HepG2 (cell line): ENCODE measurements at regions not wholly inside any gene's neighbourhood (a gene's known extent, or its start where the extent isn't known, plus 50 kb on each side); places are given as distances from the start of the nearest gene placed in this dataset.
A peak's percentile ranks its signal among the peaks of the same experiment; 100 is the strongest.

ENCODE experiments used
- ATAC-seq: fragments of 200-7000 bp; cut with Tn5 transposase; 3 replicates; pipeline ENCODE4 v1.9.1; 2020; ENCODE audit warnings: mild to moderate bottlenecking, moderate library complexity
- BruUV-seq: library from RNA; stranded (reverse); fragments of 400-500 nt; replicated peaks from 2 replicates; lab custom pipeline; 2021; lab: Mats Ljungman, UMichigan
- CTCF ChIA-PET: fragments of 300-600 bp; formaldehyde crosslinking; extraction: SDS; loops from one replicate; lab custom pipeline; 2021; ENCODE audit warnings: low total read pairs, inconsistent platforms, low intra/inter-chr PET ratio; lab: Yijun Ruan, JAX
- POLR2A ChIA-PET: fragments of 350-600 bp; sonication (Branson Sonifier 250); formaldehyde crosslinking; loops from one replicate; lab custom pipeline; 2020; ENCODE audit warnings: antibody characterized with exemption, inconsistent platforms; lab: Yijun Ruan, JAX
- DNase-seq: peaks from one replicate; pipeline ENCODE4 v3.0.0-alpha.2; 2015; ENCODE audit warnings: low spot score
- FAIRE-seq: peaks from 3 replicates; lab custom pipeline; 2011; peaks lifted over from hg19 to GRCh38; lab: Jason Lieb, UNC
- H2AFZ ChIP-seq: one replicate; pipeline ENCODE4 v1.6.1; 2011; ENCODE audit warnings: low read length, inconsistent platforms
- H3K27ac ChIP-seq: fragments of 300-600 bp; 3 replicates; pipeline ENCODE4 v1.8.0; 2011; ENCODE audit warnings: mixed run types, mild to moderate bottlenecking, mixed read lengths, low read length, inconsistent platforms; ENCODE audit not compliant: insufficient read depth; ENCODE audit errors: extremely low read length
- H3K27me3 ChIP-seq, 2 experiments: fragments of 200-600 bp in 1 of 2; 2 replicates in 1 of 2; 3 replicates in 1 of 2; pipeline versions ENCODE4 v1.6.0 to v1.8.0; 2011; ENCODE audit warnings: low read length in 2 of 2, mild to moderate bottlenecking in 2 of 2, moderate library complexity in 2 of 2, inconsistent platforms in 1 of 2; ENCODE audit not compliant: insufficient read depth in 2 of 2, control insufficient read depth in 1 of 2
- H3K36me3 ChIP-seq, 2 experiments: fragments of 200-600 bp in 1 of 2; replicated peaks in 1 of 2; 2 replicates in 1 of 2; 3 replicates in 1 of 2; pipeline versions ENCODE4 v1.5.1 to v1.8.0; 2011; ENCODE audit warnings: low read length in 2 of 2, inconsistent platforms in 1 of 2; ENCODE audit not compliant: insufficient read depth in 2 of 2, control insufficient read depth in 1 of 2
- H3K4me1 ChIP-seq: 2 replicates; pipeline ENCODE4 v1.5.1; 2012; ENCODE audit warnings: low read length, inconsistent platforms; ENCODE audit not compliant: insufficient read depth
- H3K4me2 ChIP-seq: 2 replicates; pipeline ENCODE4 v1.6.0; 2011; ENCODE audit warnings: low read depth, low read length, inconsistent platforms
- H3K4me3 ChIP-seq, 3 experiments: fragments of 200-600 bp in 1 of 3; sonication (generic), shearing (Covaris generic) in 1 of 3; replicated peaks in 1 of 3; 2 replicates each; pipeline ENCODE4 v1.5.1; 2011 to 2016; ENCODE audit warnings: low read length in 3 of 3, inconsistent platforms in 2 of 3, low read depth in 2 of 3, mild to moderate bottlenecking in 2 of 3, control low read depth in 1 of 3, mixed read lengths in 1 of 3; ENCODE audit not compliant: insufficient read depth in 1 of 3
- H3K79me2 ChIP-seq: one replicate; pipeline ENCODE4 v1.6.1; 2011; ENCODE audit warnings: low read length, inconsistent platforms; ENCODE audit not compliant: insufficient read depth
- H3K9ac ChIP-seq: 2 replicates; pipeline ENCODE4 v1.6.0; 2011; ENCODE audit warnings: mild to moderate bottlenecking, low read depth, low read length, inconsistent platforms; ENCODE audit not compliant: insufficient read depth
- H3K9me3 ChIP-seq: 2 replicates; pipeline ENCODE4 v1.5.1; 2012; ENCODE audit warnings: mild to moderate bottlenecking, low read length
- H4K20me1 ChIP-seq: 2 replicates; pipeline ENCODE4 v1.6.0; 2011; ENCODE audit warnings: inconsistent platforms, mild to moderate bottlenecking, low read length, moderate library complexity; ENCODE audit not compliant: insufficient read depth
- HNRNPL ChIP-seq: fragments of 200-400 bp; formaldehyde crosslinking; IDR thresholded peaks from 2 replicates; pipeline ENCODE4 v1.6.1; 2017; ENCODE audit warnings: mild to moderate bottlenecking, low read depth, low read length
- SP140L ChIP-seq: sonication (generic); formaldehyde crosslinking; IDR thresholded peaks from 2 replicates; pipeline ENCODE4 v1.4.0; 2020; ENCODE audit warnings: missing genetic modification reagents, borderline replicate concordance
- ZNF20 ChIP-seq: sonication (generic); formaldehyde crosslinking; IDR thresholded peaks from 2 replicates; pipeline ENCODE4 v1.4.0; 2020; ENCODE audit warnings: mild to moderate bottlenecking, moderate library complexity, missing genetic modification reagents
- ZNF34 ChIP-seq: sonication (generic); formaldehyde crosslinking; IDR thresholded peaks from 2 replicates; pipeline ENCODE4 v1.4.0; 2020; ENCODE audit warnings: mild to moderate bottlenecking, missing genetic modification reagents, borderline replicate concordance
- ZNF468 ChIP-seq: sonication (generic); formaldehyde crosslinking; IDR thresholded peaks from 2 replicates; pipeline ENCODE4 v1.8.0; 2022; ENCODE audit warnings: mild to moderate bottlenecking, moderate library complexity, missing genetic modification reagents
- WGBS: methylation state at CpG from one replicate; pipeline ENCODE4 v1.1.6; 2017; ENCODE audit warnings: low lambda C conversion rate; 5-methylcytosine and 5-hydroxymethylcytosine counted together
- in situ Hi-C: cut with HindIII; loops from 2 replicates; pipeline ENCODE4 v1.10.0; 2017; ENCODE audit warnings: low pct_unique_long_range_greater_than_20kb; ENCODE audit not compliant: extremely low pct_ligation_motif_present
- intact Hi-C: fragments of 100-400 bp; cut with micrococcal nuclease; formaldehyde crosslinking; loops from one replicate; pipeline ENCODE4 v1.10.0; 2022; ENCODE audit not compliant: unreplicated experiment
- TF ChIP-seq, protein P1 (sequence below): sonication (generic); formaldehyde crosslinking; IDR thresholded peaks from 2 replicates; pipeline ENCODE4 v1.4.0; 2020; ENCODE audit warnings: low read depth, missing genetic modification reagents
- TF ChIP-seq, protein P2 (sequence below): sonication (generic); formaldehyde crosslinking; IDR thresholded peaks from 2 replicates; pipeline ENCODE4 v1.4.0; 2020; ENCODE audit warnings: missing genetic modification reagents
- TF ChIP-seq, protein P3 (sequence below): sonication (generic); formaldehyde crosslinking; IDR thresholded peaks from 2 replicates; pipeline ENCODE4 v1.5.1; 2020; ENCODE audit warnings: mild to moderate bottlenecking, missing genetic modification reagents, moderate library complexity

DNA sequence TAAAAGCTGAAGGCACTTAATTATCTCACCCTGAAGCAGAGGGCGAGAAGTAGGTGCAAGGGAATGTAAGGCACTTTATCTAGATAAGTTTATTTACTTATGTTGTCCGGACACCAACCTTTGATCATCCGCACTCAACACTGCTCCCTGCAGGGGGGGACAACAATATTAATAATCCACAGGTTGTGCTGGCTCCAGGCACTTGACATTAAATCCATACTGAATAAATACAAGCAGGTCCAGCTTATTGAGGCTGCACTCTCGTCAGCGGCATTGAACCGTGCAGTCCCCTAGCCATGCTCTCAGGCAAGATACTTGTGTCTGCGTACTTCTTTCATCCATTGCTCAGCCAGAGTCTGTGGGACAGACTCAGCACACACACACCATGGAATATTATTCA is 374.5 kb upstream of the NBEA start:
- H3K9ac ChIP-seq, result no peak overlapping the region

More for the DNA sequence above, 374.5 kb upstream of the NBEA start:
- no TSS peak for BruUV-seq
- DNase-seq, result peak; percentile 2
- Histone ChIP-seq H2AFZ (no peak overlapping the region), H3K27ac (no peak overlapping the region), H3K79me2 (no peaks in the 10 kb centered on the region), H4K20me1 (no peaks in the 10 kb centered on the region), H3K9me3 (no peaks in the 10 kb centered on the region), H3K4me1 (peaks cover 6% of the 10 kb centered on the region; the same call in 1 of the 2 replicates), H3K27me3 (no peaks in the 10 kb centered on the region), H3K4me2 (no peak overlapping the region), H3K4me3 (no peak overlapping the region), H3K36me3 (no peaks in the 10 kb centered on the region)
- ChIA-PET POLR2A (no interaction called here), CTCF (no interaction called here)
- TF ChIP-seq HNRNPL, result no peak
- TF ChIP-seq, protein P1, sequence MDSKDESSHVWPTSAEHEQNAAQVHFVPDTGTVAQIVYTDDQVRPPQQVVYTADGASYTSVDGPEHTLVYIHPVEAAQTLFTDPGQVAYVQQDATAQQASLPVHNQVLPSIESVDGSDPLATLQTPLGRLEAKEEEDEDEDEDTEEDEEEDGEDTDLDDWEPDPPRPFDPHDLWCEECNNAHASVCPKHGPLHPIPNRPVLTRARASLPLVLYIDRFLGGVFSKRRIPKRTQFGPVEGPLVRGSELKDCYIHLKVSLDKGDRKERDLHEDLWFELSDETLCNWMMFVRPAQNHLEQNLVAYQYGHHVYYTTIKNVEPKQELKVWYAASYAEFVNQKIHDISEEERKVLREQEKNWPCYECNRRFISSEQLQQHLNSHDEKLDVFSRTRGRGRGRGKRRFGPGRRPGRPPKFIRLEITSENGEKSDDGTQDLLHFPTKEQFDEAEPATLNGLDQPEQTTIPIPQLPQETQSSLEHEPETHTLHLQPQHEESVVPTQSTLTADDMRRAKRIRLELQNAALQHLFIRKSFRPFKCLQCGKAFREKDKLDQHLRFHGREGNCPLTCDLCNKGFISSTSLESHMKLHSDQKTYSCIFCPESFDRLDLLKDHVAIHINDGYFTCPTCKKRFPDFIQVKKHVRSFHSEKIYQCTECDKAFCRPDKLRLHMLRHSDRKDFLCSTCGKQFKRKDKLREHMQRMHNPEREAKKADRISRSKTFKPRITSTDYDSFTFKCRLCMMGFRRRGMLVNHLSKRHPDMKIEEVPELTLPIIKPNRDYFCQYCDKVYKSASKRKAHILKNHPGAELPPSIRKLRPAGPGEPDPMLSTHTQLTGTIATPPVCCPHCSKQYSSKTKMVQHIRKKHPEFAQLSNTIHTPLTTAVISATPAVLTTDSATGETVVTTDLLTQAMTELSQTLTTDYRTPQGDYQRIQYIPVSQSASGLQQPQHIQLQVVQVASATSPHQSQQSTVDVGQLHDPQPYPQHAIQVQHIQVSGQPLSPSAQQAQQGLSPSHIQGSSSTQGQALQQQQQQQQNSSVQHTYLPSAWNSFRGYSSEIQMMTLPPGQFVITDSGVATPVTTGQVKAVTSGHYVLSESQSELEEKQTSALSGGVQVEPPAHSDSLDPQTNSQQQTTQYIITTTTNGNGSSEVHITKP (CRISPR knock-in tag), result no peak
- no peak for TF ChIP-seq ZNF468 (CRISPR knock-in tag)
- TF ChIP-seq, protein P2, sequence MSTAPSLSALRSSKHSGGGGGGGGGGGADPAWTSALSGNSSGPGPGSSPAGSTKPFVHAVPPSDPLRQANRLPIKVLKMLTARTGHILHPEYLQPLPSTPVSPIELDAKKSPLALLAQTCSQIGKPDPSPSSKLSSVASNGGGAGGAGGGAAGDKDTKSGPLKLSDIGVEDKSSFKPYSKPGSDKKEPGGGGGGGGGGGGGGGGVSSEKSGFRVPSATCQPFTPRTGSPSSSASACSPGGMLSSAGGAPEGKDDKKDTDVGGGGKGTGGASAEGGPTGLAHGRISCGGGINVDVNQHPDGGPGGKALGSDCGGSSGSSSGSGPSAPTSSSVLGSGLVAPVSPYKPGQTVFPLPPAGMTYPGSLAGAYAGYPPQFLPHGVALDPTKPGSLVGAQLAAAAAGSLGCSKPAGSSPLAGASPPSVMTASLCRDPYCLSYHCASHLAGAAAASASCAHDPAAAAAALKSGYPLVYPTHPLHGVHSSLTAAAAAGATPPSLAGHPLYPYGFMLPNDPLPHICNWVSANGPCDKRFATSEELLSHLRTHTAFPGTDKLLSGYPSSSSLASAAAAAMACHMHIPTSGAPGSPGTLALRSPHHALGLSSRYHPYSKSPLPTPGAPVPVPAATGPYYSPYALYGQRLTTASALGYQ (CRISPR knock-in tag), result no peak
- TF ChIP-seq, protein P3, sequence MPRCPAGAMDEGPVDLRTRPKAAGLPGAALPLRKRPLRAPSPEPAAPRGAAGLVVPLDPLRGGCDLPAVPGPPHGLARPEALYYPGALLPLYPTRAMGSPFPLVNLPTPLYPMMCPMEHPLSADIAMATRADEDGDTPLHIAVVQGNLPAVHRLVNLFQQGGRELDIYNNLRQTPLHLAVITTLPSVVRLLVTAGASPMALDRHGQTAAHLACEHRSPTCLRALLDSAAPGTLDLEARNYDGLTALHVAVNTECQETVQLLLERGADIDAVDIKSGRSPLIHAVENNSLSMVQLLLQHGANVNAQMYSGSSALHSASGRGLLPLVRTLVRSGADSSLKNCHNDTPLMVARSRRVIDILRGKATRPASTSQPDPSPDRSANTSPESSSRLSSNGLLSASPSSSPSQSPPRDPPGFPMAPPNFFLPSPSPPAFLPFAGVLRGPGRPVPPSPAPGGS (CRISPR knock-in tag), result no peak
- no peak for TF ChIP-seq ZNF20 (CRISPR knock-in tag)
- TF ChIP-seq SP140L (CRISPR knock-in tag), result no peak
- no peak for TF ChIP-seq ZNF34 (CRISPR knock-in tag)
- no peak for FAIRE-seq
- 14% methylated on average over 7 of the region's 7 CpGs for WGBS
- in situ Hi-C loops (no loop called here), intact Hi-C loops (no loop called here)
- ATAC-seq, result peak; percentile 50
